Coronary artery (tissue), 2 donors: ENCODE measurements at regions not wholly inside any gene's neighbourhood (a gene's known extent, or its start where the extent isn't known, plus 50 kb on each side); places are given as distances from the start of the nearest gene placed in this dataset.

Experiments used
- DNase-seq: peaks from one replicate; pipeline ENCODE4 v3.0.0-alpha.2; 2017; ENCODE audit warnings: low spot score
- H3K27ac ChIP-seq, 2 donors: fragments of 200-600 bp; sonication (generic); one replicate each; pipeline ENCODE4 v1.5.1; 2016 to 2019
- H3K4me3 ChIP-seq: fragments of 200-600 bp; sonication (generic); 2 replicates; pipeline ENCODE4 v1.5.1; 2016; ENCODE audit warnings: mild to moderate bottlenecking, moderate library complexity
- TF ChIP-seq, protein P1 (sequence below): fragments of 200-600 bp; sonication (generic); IDR thresholded peaks from one replicate; pipeline ENCODE4 v1.5.1; 2019; ENCODE audit warnings: antibody characterized with exemption

DNA sequence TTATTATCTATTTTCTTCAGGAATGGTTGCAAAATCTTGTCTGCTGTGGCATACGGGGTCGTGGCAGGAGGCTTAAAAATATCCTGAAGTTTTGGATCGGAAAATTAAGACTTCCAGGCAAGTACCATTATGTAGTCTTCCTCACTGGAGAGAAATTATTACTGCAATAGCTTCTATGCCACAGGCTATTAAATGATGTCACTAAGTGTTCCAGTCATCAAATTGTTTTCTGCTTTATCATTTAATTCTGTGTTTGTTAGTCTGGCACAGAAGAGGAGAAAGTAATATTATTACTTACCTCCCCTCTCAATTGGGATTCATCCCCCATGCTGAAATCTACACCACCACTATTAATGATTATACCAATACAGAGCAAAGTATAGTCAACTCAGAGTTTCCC lies 378.2 kb upstream of the ALCAM start:
- no peak overlapping the region for H3K4me3 ChIP-seq
- TF ChIP-seq, protein P1, sequence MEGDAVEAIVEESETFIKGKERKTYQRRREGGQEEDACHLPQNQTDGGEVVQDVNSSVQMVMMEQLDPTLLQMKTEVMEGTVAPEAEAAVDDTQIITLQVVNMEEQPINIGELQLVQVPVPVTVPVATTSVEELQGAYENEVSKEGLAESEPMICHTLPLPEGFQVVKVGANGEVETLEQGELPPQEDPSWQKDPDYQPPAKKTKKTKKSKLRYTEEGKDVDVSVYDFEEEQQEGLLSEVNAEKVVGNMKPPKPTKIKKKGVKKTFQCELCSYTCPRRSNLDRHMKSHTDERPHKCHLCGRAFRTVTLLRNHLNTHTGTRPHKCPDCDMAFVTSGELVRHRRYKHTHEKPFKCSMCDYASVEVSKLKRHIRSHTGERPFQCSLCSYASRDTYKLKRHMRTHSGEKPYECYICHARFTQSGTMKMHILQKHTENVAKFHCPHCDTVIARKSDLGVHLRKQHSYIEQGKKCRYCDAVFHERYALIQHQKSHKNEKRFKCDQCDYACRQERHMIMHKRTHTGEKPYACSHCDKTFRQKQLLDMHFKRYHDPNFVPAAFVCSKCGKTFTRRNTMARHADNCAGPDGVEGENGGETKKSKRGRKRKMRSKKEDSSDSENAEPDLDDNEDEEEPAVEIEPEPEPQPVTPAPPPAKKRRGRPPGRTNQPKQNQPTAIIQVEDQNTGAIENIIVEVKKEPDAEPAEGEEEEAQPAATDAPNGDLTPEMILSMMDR, result no peak
- no peak for DNase-seq
- H3K27ac ChIP-seq, result no peak overlapping the region

DNA sequence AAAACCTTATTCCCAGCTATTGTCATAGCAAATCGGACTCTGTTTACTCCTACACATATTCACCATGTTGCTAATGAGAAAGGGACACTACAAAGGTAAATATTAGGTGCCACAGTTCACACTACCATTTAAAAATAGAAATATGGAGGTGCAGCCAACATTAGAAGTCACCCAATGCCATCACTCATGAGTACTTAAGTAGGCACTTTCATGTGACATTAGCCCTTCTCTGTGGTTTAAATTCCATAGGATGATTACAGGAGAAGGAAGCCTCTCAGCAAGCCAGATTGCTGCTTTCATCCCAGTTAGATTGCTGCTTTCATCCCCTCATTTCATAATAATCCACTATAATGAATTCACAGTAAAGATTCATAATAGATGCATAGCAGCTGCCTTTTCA lies 376.8 kb upstream of the ALCAM start:
- TF ChIP-seq, protein P1, result no peak
- H3K27ac ChIP-seq, result no peak overlapping the region
- no peak for DNase-seq
- H3K4me3 ChIP-seq, result no peak overlapping the region

DNA sequence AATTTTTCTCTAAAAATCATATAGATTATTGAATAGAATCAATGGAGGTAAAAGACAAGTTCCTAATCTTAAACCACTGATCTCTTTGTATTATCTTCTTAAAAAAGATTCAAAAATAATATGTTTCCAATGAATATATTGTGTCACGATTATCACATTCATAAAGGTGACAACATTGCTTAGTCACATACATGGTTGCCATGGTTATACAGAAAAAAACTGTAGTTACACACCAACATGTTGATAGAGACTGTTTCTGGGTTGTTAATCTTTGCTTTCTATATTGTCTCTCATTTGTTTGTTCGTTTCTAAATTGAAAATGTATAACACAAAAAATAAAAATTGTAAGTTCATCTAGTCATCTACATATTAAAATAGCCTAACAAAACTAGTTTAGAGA lies 376.0 kb upstream of the ALCAM start:
- H3K4me3 ChIP-seq, result no peak overlapping the region
- DNase-seq, result no peak
- TF ChIP-seq, protein P1, result no peak

DNA sequence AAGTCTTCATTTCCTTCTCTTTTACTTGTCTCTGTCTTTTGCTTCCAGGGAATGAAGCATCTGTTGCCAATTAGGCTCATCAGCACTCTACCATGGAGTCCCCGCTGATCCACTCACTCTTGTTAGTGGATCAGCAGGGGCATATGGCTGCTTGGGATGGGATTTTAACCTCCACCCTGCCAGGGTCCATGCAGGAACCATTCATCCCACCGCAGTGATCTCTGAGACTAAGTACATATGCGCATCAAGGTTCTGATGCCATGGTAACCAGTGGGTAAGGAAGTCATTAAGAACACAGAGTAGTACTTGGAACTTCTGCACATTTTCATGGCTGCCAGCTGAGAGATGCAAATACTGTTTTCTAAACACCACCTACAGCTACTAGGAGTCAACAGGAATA lies 374.0 kb upstream of the ALCAM start:
- H3K27ac ChIP-seq, result no peak overlapping the region
- no peak overlapping the region for H3K4me3 ChIP-seq
- TF ChIP-seq, protein P1, result no peak
- no peak for DNase-seq

More for the DNA sequence above, 376.0 kb upstream of the ALCAM start:
- no peak overlapping the region for H3K27ac ChIP-seq

DNA sequence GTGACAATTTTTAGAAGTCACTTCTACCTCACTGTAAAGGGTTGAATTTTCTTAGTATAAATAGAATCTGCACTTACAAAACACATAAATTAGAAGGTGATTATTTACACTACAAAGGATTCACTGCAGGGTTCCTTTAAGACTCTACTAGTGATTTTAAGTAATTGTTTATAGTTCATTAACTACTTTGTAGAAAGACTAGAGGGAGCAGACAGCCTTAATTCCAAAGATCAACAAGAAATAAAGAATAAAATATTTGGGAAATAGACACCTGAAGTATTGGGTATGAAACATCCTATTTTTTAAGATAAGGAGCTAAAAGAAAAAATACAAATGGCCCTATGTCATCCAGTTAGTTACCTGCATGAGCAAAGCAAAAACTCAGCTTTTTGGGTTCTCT lies 360.5 kb upstream of the ALCAM start:
- TF ChIP-seq, protein P1, result no peak
- no peak for DNase-seq

DNA sequence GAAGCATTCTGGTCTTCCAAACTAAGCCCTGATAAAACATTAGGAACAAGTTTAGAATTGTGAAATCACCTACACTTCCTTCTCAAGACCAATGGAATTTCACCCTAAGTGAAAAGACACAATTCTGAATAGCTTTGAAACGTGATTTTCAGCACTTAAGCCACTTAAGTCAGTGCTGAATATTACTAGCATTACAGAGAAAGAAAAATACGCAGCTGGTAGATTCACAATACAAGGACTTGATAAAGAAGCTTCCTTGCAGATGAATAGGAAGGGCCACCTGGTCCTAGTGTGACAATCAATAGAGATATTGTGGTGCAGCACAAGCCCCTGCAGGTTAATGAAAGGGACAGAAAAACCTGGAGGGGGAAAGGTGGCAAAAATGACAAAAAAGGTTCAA lies 353.1 kb upstream of the ALCAM start:
- Histone ChIP-seq H3K4me3 (no peak overlapping the region), H3K27ac (no peak overlapping the region)
- no peak for DNase-seq
- TF ChIP-seq, protein P1, result no peak

More for the DNA sequence above, 360.5 kb upstream of the ALCAM start:
- H3K4me3 ChIP-seq, result no peak overlapping the region
- no peak overlapping the region for H3K27ac ChIP-seq

DNA sequence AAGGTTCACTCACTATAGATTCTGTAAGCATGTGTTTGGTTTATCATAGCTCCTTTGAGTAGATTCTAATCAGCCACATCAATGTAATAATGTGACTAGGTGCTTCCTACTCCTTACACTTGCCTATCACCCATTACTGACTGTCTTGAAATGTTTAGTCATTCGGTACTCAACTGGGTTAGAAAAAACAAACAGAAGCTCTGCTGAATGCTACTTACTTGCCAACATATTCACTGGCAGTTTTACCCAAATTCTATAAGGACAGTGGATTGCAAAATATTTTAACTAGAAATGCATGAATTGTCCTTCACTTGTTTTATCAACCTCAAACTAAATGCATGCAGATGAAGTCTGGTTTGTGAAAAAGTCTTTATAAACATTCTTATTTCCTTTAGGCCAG lies 352.1 kb upstream of the ALCAM start:
- TF ChIP-seq, protein P1, result no peak
- Histone ChIP-seq H3K4me3 (no peak overlapping the region), H3K27ac (no peak overlapping the region)
- DNase-seq, result no peak
